HG03066 (cell line): ENCODE measurements at regions not wholly inside any gene's neighbourhood (a gene's known extent, or its start where the extent isn't known, plus 50 kb on each side); places are given as distances from the start of the nearest gene placed in this dataset.
A peak's percentile ranks its signal among the peaks of the same experiment; 100 is the strongest.
"Not testable (repeated sequence)": the region's sequence is repeated elsewhere in the genome, so short reads cannot be mapped to it uniquely, and the experiment has no call there.

Experiments
- ATAC-seq: cut with Tn5 transposase; IDR thresholded peaks from one replicate; pipeline ENCODE4 v1.9.1; 2021; ENCODE audit warnings: low read depth; ENCODE audit not compliant: unreplicated experiment

DNA sequence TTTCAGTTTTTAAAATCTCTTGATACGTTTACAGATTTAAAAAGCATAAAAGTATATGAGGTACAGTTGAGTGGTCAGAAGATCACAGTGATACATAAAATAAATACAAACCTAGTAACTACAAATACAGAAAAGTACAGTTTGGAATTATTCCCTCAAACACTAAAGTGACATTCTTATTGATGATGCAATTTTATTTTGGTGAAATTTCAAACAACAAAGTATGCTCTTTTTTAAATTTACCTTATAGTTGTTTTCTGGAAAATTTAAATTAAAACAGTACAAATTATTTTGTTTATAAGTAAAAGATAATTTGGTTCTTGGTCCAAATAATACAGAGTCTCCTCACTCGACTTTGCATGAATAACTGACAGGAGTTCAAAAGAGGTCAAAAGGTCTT lies 1305.1 kb upstream of the GJE1 start:
- ATAC-seq: no peak

DNA sequence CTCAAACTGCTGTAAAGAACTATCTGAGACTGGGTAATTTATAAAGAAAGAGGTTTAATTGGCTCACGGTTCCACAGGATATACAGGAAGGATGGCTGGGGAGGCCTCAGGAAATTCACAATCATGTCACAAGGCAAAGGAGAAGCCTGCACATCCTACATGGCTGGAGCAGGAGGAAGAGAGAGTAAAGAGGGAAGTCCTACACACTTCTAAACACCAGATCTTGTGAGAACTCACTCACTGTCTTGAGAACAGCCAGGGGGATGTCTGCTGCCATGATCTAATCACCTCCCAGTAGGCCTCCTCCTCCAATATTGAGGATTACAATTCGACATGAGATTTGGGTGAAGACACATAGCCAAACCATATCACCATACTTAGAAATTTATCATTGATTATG lies 1307.0 kb upstream of the GJE1 start:
- ATAC-seq: no peak

- no peak for ATAC-seq
These were observed 1308.1 kb upstream of the GJE1 start for GRCh38 chr6:140824595-140824994.

DNA sequence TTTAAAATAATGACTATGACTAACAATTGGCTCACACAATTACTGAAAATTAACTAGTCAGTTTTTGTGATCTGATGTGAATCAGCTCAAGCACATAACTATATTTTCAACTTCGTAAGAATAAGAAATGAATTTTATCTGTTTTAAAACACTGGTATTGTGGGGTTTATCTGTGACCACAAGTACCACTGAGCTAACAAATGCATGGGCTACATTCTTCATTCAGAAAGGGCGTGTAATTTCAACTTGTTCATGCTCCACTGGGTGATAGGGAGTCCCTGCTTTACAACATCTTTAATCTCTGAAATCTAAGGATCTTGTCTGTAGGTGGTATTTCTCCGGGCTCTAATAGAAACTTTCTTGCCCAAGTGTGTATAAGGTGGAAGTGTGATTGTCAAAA lies 1311.5 kb upstream of the GJE1 start:
- no peak for ATAC-seq

DNA sequence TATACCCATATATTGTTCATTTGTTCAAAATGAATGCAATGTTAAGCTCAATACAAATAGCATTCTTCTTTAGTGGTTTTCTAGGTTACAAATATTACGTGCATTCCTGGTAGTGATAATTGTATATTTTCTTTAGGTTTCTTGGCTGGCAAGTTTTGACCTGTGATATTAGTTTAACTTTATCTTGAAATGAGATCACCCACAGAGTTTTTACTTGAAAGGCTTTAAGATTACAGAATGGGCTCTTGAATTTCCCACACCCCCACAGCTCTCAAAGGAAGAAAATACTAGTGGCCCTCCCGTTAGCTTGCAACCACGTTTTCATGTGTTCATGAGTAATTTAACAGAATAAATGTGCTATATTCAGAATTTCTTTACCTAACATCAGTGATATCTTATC lies 1315.5 kb upstream of the GJE1 start:
- no peak for ATAC-seq

DNA sequence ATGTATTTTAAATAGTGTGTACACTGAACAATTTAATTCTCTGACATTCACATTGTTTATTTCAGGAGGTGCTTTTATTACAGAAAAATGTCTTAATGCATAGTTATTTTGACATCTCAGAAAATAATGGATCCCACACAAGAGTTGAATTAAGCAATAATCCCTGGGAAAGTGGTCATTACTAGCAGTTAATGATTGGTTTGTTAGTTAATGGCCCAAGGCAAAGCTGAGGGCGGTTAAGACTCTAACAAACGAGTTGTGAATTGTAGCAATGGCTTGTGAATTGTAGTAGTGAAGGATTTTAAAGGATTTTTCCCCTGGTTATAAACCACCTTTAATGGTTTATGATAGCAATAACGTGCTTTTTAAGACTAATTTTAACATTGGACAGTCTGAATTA lies 1316.0 kb upstream of the GJE1 start:
- ATAC-seq: no peak

DNA sequence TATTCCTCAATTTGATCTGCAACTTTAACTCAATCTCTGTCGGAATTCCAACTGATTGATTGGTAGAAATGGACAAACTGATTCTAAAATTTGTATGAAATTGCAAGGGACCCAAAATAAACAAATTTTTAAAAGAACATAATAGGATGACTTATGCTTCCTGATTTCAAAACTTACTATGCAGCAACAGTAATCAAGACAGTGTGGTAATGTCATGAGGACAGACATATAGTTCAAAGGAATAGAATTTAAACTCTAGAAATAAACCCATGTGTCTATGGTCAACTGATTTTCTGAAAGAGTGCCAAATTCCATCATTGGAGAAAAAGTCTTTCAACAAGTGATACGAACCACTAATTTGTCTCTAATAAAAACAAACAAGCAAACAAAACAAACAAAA lies 1320.1 kb upstream of the GJE1 start:
- ATAC-seq: no peak

GRCh38 chr6:140811642-140812041 lies 1321.1 kb upstream of the GJE1 start:
- no peak for ATAC-seq

GRCh38 chr6:140809694-140810101 lies 1323.0 kb upstream of the GJE1 start:
- peak; percentile 82 for ATAC-seq

- ATAC-seq: no peak
These were observed 1326.3 kb upstream of the GJE1 start for GRCh38 chr6:140806431-140806830.

- no peak for ATAC-seq
These were observed 1338.2 kb upstream of the GJE1 start for GRCh38 chr6:140794544-140794943.

- ATAC-seq: no peak
These were observed 1342.6 kb upstream of the GJE1 start for GRCh38 chr6:140790109-140790508.

DNA sequence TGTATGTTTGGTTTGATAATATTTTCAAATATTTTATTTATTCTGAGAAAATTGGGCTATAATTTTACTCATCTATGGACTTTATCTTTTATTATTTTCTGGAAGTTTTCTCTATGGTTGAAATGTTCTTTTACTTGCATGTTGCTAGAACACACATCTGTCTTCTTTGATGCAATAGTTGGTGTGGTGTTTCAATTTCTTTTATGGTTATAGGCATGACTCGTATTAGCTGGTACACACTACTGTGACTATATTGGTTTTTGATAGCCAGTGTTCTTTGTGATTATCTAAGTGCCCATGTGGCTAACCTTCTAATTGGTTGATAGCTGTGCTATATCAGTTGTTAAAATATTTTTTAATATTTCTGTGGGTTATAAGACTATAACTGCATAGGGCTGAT lies 1343.3 kb upstream of the GJE1 start:
- no peak for ATAC-seq

DNA sequence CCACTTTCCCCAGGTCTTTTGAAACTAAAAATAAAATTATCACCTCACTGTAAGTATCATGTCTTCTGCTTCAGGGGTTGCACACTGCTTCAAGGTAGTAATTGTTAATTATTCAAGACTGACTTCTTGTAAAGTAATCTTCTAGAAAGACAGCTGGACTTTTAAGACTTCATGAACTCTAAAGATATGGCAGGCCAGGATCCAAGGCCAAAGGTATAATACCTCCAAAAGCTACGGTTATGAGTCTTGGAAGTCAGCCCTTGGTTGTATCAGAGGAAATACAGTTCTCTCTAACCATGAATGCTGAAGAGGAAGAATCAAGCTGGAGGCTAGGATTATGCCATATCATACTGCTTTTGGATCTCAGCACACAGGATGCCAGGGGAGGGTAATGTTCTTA lies 1346.8 kb upstream of the GJE1 start:
- ATAC-seq: no peak

- no peak for ATAC-seq
These were observed 1348.2 kb upstream of the GJE1 start for GRCh38 chr6:140784573-140784972.

DNA sequence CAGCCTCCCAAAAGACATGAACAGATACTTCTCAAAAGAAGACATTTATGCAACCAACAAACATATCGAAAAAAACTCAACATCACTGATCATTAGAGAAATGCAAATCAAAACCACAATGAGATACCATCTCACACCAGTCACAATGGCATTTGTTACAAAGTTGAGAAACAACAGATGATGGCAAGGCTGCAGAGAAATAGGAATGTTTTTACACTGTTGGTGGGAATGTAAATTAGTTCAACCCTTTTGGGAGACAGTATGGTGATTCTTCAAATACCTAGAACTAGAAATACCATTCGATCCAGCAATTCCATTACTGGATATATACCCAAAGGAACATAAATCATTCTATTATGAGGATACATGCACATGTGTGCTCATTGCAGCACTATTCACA lies 1349.2 kb upstream of the GJE1 start:
- not testable (repeated sequence) for ATAC-seq

DNA sequence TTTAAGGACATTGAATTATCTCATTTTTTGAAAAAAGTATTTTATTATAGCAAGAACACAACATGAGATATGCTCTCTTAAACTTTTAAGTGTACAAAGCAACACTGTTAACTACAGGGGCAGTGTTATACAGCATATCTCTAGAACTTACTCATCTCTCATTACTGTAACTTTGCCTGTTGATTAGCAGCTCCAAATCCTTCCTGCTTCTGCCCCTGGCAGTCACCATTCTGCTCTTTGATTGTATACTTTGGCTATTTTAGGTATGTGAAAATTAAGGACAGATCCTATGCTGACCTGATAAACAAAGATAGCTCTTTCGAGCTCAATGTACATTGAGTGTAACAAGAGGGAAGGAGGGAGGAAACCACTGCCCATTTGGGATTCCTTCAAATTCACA lies 1349.8 kb upstream of the GJE1 start:
- ATAC-seq: no peak

DNA sequence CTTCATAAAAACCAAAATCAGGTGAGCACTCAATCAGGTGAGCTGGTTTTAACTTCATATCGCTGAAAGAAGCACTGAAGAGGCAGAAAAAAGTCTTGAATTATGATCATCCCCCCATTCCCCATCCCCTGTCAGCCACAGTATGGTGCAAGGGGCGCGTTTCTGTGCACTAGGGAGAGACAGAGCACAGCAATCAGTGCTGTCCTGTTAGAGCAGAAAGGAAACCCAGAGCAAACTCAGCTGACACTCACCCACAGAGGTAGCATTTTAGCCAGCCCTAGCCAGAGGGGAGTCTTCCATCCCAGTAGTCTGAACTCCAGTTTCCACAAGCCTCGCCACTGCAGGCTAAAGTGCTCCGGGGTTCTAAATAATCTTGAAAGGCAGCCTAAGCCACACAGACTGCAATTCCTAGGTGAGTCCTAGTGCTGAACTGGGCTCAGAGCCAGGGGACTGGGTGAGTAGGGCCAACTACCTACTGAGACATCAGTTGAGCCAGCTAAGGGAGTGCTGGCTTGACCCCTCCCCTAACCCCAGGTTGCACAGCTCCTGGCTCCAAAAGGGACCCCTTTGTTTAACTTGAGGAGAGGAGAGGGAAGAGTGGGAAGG lies 1352.6 kb upstream of the GJE1 start:
- no peak for ATAC-seq

- ATAC-seq: no peak
These were observed 1353.4 kb upstream of the GJE1 start for GRCh38 chr6:140779341-140779740.

GRCh38 chr6:140777780-140778179 lies 1354.9 kb upstream of the GJE1 start:
- ATAC-seq: no peak

- ATAC-seq: no peak
These were observed 1357.7 kb upstream of the GJE1 start for GRCh38 chr6:140775061-140775460.

GRCh38 chr6:140774080-140774505 lies 1358.6 kb upstream of the GJE1 start:
- peak; percentile 96 for ATAC-seq

GRCh38 chr6:140773276-140773675 lies 1359.4 kb upstream of the GJE1 start:
- no peak for ATAC-seq
